GM21360 (cell line): ENCODE measurements at regions not wholly inside any gene's neighbourhood (a gene's known extent, or its start where the extent isn't known, plus 50 kb on each side); places are given as distances from the start of the nearest gene placed in this dataset.
"Not testable (repeated sequence)": the region's sequence is repeated elsewhere in the genome, so short reads cannot be mapped to it uniquely, and the experiment has no call there.

Experiments used
- ATAC-seq: cut with Tn5 transposase; IDR thresholded peaks from one replicate; pipeline ENCODE4 v1.9.1; 2021; ENCODE audit warnings: mild to moderate bottlenecking, moderate library complexity; ENCODE audit not compliant: unreplicated experiment

DNA sequence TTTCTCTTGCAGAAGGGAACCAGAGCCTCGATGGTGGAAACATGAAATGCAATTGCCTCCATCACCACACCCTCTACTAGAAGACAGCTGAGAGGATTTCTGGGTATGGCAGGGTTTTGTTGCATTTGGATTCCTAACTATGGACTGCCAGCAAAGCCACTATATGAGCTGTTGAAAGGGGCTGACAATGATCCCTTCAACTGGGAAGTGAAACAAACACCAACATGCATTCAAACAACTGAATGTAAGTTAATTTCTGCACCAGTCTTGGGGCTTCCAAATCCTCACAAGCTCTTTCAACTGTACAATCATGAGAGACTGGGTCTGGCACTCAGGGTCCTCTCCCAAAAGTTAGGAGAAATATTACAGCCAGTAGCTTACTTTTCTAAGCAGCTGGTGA, 116.7 kb upstream of the PLCL2 start:
- no peak for ATAC-seq

- no peak for ATAC-seq
Measured at GRCh38 chr3:16768956-16769355, 115.8 kb upstream of the PLCL2 start.

- no peak for ATAC-seq
Measured at GRCh38 chr3:16769525-16769924, 115.2 kb upstream of the PLCL2 start.

GRCh38 chr3:16770021-16770420, 114.7 kb upstream of the PLCL2 start:
- ATAC-seq, result no peak

GRCh38 chr3:16770792-16771191, 114.0 kb upstream of the PLCL2 start:
- no peak for ATAC-seq

GRCh38 chr3:16773594-16773993, 111.2 kb upstream of the PLCL2 start:
- ATAC-seq, result not testable (repeated sequence)

DNA sequence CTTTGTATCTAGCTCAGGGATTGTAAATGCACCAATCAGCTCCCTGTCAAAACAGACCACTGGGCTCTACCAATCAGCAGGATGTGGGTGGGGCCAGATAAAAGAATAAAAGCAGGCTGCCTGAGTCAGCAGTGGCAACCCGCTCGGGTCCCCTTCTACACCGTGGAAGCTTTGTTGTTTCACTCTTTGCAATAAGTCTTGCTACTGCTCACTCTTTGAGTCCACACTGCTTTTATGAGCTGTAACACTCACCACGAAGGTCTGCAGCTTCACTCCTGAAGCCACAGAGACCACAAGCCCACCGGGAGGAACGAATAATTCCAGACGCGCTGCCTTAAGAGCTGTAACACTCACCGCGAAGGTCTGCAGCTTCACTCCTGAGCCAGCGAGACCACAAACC, 110.2 kb upstream of the PLCL2 start:
- not testable (repeated sequence) for ATAC-seq

GRCh38 chr3:16784973-16785372, 99.8 kb upstream of the PLCL2 start:
- ATAC-seq, result no peak

DNA sequence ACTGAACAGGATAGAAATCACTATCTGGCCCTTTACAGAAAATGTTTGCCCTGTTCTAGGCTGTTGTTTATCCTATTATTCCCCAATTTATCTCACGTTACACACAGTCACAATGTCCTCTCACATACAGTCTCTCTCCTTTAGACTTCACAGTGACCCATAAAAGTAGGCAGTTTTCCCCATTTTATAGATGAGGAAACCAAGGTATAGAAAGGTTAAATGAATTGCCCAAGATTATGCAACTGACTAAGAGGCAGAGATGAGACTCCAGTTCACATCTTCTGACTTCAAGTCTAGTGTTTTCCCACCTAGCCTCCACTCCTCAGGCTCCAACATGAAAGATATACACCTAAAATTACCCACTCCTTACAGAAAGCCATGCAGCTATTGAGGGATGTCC, 99.3 kb upstream of the PLCL2 start:
- ATAC-seq, result no peak

DNA sequence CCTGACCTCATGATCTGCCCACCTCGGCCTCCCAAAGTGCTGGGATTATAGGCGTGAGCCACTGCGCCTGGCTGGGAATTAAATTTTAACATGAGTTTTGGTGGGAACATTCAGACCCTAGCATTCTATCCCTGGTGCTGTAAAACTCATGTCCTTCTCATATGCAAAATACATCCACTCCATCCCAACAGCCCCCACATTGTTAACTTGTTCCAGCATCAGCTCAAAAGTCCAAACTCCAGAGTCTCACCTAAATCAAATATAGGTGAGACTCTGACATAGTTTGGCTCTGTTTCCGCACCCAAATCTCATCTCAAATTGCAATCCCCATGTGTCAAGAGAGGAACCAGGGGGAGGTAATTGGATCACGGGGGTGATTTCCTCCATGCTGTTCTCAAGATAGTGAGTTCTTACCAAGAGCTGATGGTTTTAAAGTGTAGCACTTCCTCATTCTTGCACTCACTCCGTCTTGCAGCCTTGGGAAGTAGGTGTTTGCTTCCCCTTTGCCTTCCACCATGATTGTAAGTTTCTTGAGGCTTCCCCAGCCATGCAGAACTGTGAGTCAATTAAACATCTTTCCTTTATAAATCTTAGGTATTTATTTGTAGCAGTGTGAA, 96.2 kb upstream of the PLCL2 start:
- ATAC-seq, result no peak

- ATAC-seq, result no peak
Measured at GRCh38 chr3:16789344-16790120, 95.2 kb upstream of the PLCL2 start.

DNA sequence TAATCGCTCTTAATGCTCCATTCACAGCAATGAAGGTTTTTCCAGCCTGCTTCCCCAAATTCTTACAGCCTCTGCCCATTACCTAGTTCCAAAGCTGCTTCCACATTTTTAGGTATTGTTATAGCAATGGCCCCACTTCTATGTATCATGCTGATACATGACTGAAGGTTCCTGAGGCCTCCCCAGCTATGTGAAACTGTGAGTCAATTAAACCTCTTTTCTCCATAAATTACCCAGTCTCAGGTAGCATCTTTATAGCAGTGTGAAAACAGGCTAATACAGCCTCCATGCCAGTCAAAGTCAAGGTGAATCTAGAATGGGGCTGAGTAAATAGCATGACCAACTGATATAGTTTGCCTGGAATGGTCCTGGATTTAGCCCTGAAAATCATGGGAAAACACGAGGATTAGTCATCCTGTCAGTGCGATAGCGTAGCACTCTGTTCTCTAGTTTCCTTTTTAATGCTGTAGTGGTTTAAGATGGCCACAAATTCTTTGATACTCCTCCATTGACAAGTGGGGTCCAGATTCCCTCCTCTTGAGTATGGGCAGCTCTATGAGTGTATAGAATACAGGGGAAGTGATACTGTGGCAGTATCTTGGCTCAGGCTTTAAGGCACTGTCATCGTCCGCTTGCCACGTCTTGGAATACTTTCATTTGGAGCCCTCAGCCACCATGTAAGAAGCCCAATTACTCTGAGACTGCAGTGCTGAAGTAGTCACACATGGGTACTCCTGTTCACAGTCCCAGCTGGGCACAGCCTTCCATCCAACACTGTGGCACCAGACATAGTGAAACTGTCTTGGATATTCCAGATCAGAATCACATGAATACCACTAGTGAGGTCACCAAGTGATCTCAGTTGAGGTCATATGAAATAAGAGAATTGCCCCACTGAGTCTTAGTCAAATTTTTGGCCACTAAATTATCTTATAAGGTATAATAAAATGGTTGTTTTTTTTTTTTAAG, 94.0 kb upstream of the PLCL2 start:
- ATAC-seq, result no peak

DNA sequence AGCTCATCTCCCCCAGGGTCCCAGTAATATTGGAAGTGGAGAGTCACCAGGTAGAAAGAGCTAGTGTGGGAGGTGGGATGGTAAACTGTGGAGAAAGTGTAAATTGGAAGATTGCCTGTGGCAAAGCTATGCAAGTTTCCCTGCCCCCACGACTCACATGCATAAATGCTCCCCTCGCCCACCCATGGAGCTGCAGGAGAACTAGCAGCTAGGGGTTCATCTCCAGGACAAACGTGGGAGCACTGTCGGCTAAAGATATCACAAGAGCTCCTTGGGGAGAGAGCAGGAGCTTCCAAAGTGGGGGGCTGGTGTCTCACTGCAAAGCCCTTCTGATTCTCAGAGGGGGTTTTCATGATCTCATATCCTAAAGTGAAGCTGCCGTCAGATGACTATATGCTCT, 91.4 kb upstream of the PLCL2 start:
- ATAC-seq, result no peak

DNA sequence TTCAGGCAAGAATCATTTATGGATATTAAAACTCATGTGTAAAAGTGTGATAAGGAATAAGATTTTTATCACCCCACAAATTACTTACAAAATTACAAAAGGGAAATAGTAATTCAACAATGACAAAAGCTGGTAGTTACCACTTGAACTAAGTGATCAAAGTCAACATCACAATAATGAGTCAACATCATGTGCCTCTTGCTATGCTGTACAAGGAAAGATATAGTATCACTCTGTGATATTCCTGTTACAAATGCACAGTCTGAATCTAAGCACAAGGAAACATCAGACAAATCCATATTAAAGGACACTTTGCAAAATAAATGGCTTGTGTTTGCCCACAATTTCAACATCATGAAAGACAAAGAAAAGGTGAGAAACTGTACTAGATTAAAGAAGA, 90.5 kb upstream of the PLCL2 start:
- ATAC-seq, result no peak

GRCh38 chr3:16795581-16795980, 89.2 kb upstream of the PLCL2 start:
- ATAC-seq, result no peak

- ATAC-seq, result no peak
Measured at GRCh38 chr3:16797831-16798230, 86.9 kb upstream of the PLCL2 start.

DNA sequence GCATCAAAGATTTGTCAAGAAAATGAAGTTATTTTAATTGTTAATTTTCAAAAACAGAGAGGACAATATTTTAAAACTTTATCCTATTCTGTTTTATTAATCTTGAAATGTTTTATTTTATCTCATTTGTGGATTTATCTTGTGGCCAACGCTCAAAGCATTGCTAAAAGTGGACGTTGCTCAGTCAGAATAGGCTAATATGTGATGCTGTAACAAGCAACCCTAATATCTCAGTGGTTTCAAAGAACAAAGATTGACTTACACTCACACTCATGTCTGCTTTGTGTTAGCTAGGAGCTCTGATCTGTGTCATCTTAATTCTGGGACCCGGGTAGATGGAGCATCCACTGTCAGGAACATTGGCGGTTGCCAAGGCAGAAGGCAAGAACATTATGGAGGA, 86.0 kb upstream of the PLCL2 start:
- no peak for ATAC-seq

DNA sequence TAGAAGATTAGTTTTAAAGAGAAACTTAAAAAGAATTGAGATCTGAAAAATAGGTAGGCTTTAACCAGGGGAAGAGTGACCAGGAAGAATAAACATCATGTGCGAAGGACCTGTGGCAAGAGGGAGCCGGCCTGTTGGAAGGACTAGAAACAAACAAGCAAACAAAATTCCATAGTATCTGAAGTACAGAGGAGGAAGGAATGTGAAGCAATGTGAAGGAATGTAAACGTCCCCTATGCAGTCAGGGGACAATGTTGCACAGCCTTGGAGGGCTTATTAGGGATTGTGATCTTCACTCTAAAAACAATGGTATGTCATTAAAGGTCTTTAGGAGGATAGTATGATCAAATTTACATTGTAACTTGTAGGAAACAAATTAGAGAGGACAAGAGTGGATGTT, 84.4 kb upstream of the PLCL2 start:
- ATAC-seq, result no peak

DNA sequence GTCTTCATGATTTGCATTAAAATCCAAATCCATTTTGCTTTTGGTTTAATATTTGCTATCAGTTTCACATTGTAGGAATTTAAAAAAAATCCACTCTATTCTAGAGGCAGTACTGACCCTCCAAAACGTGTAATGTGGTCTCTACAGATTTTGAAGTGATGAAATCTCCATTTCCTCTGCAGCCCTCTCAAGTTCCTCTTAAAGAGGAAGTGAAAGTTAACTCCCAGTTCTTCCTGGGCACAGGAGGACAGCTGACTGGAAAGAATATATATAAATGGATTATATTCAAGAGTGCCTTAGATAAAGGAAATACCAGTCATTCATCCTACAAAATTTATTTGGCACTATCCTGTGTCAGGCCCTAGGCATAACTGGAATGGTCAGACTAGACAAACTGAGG, 83.5 kb upstream of the PLCL2 start:
- no peak for ATAC-seq

- ATAC-seq, result no peak
Measured at GRCh38 chr3:16801698-16802097, 83.1 kb upstream of the PLCL2 start.

DNA sequence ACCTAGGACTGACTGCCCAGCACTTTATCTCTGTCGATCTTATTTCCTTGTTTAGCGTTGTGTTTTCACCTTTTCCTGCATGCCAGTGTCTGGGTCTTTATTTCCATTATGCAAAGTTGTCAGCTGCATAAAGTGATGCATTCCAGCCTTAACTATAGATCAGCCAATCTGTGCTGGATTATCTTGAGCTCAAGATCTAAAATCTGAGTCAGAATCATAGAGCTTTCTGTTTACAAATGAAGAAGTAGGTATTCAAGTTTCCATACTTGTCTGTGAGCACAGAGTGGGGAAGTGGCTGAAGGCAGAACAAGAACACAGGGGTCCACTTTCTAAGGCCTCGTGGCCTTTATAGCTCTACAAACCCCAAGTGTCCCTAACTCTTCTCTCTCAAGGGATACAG, 82.4 kb upstream of the PLCL2 start:
- ATAC-seq, result peak; percentile 69

DNA sequence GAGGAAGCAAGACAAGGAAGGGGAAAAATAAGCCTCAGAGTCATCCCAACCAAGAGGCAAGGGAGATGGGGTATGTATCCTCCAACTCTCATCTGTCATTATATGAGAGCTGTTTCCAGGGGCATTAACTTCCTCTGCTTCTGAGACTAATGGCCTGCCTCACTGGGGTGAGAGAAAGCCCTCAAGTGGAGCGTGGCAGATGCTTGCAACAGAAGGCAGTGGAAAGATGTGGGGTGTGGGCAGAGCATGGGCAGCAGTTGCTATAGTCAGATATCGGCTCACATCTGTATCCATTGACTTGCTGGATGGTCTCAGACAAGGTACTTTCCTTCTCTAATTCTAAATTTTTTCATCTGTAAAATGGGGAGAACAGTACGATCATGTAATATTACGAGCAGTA, 81.7 kb upstream of the PLCL2 start:
- ATAC-seq, result no peak
